ENCODE measurements at regions not wholly inside any gene's neighbourhood (a gene's known extent, or its start where the extent isn't known, plus 50 kb on each side); places are given as distances from the start of the nearest gene placed in this dataset.

DNA sequence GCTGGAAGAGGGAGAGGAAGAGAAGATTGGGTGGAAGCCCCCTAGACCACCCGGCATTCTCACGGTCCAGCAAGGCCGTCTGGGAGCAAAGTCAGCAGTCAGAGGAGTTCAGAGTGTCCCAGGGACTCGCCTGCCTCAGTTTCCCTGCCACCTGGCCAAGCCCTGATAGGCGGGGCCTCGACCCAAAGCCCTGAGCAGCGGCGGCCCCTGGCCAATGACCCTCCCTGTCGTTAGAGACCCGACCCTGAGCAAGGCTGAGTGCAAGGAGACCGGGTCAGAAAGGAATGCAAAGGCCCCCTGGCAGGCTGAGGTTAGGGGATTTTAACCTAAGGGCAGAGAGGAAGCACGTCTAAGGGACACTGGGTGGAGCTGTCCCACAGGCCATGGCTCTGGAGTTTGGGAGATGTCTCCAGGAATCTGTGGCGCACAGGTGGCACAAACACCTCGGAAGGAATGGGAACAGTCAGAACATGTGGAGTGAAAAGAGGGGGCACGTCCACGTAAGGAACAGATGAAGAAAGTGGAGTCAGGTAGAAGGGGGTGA lies 196.8 kb upstream of the PDE1C start:
- Mint-ChIP-seq H3K27me3 (no peaks in the 10 kb centered on the region), H3K9me3 (no peaks in the 10 kb centered on the region), H3K36me3 (ENCODE audit: low read depth) (no peaks in the 10 kb centered on the region), H3K27ac (no peak overlapping the region), H3K4me3 (no peak overlapping the region), H3K4me1 (ENCODE audit: low read depth) (no peaks in the 10 kb centered on the region)
- H3K4me1 ChIP-seq (ENCODE audit: insufficient read depth, low read length), result no peaks in the 10 kb centered on the region
- H3K9me3 ChIP-seq (ENCODE audit: control insufficient read depth in 1 of 2, insufficient read depth in 1 of 2, low read length in 2 of 2), result peaks cover 0 to 4% of the 10 kb centered on the region in 2 experiments
- H3K27ac ChIP-seq (ENCODE audit: low read depth in 1 of 2, low read length in 2 of 2), result no peak overlapping the region
- CTCF ChIA-PET, result no interaction called here
- POLR2A ChIA-PET, result no interaction called here
- TF ChIP-seq, protein P1, sequence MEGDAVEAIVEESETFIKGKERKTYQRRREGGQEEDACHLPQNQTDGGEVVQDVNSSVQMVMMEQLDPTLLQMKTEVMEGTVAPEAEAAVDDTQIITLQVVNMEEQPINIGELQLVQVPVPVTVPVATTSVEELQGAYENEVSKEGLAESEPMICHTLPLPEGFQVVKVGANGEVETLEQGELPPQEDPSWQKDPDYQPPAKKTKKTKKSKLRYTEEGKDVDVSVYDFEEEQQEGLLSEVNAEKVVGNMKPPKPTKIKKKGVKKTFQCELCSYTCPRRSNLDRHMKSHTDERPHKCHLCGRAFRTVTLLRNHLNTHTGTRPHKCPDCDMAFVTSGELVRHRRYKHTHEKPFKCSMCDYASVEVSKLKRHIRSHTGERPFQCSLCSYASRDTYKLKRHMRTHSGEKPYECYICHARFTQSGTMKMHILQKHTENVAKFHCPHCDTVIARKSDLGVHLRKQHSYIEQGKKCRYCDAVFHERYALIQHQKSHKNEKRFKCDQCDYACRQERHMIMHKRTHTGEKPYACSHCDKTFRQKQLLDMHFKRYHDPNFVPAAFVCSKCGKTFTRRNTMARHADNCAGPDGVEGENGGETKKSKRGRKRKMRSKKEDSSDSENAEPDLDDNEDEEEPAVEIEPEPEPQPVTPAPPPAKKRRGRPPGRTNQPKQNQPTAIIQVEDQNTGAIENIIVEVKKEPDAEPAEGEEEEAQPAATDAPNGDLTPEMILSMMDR (IDR thresholded peaks at IDR 0.05), result no peak
- intact Hi-C loops (cut with DNase I, micrococcal nuclease), result no loop called here
- no peaks in the 10 kb centered on the region for H3K36me3 ChIP-seq (ENCODE audit: insufficient read depth, low read length)
- no peaks in the 10 kb centered on the region for H3K27me3 ChIP-seq (ENCODE audit: control insufficient read depth in 1 of 2, insufficient read depth in 2 of 2, low read length in 2 of 2)
- ATAC-seq (ENCODE audit: poor library complexity) (no peak), DNase-seq (no peak)
- no peak overlapping the region for H3K4me3 ChIP-seq (ENCODE audit: low read length)

DNA sequence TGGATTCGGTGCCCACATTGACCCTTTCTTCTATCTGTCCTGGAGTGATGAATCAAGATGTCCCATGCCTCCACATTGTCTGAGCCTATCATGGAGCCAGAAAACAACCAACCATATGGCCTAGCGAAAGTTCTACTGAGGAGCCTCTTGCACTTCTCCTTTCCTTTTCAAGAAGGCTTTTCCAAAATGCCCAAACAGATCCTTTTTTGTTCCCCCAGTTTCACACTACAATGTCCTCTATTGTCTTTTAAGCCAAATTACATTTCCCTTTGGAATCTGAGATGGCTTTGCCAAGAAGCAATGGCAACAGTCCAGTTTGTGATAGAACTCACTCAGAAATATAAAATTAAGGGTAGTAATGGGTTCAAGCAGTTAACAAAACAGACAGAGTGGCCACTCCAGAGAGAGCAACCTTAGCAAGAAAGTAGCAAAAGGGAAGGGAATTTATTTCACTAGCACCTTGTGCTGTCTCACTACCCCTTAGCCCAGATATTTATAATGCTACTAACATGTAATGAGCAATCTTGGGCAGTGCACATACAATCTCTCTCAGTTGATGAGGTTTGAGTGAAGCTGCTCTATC lies 194.6 kb upstream of the PDE1C start:
- ChIA-PET POLR2A (no interaction called here), CTCF (no interaction called here)
- H3K27ac Mint-ChIP-seq, result no peak overlapping the region
- no peak for DNase-seq
- no peaks in the 10 kb centered on the region for H3K4me1 Mint-ChIP-seq (ENCODE audit: low read depth)
- Histone ChIP-seq H3K9me3 (ENCODE audit: control insufficient read depth in 1 of 2, insufficient read depth in 1 of 2, low read length in 2 of 2) (peaks cover 0 to 4% of the 10 kb centered on the region in 2 experiments), H3K4me3 (ENCODE audit: low read length) (no peak overlapping the region), H3K27ac (ENCODE audit: low read depth in 1 of 2, low read length in 2 of 2) (no peak overlapping the region), H3K27me3 (ENCODE audit: control insufficient read depth in 1 of 2, insufficient read depth in 2 of 2, low read length in 2 of 2) (no peaks in the 10 kb centered on the region), H3K36me3 (ENCODE audit: insufficient read depth, low read length) (no peaks in the 10 kb centered on the region), H3K4me1 (ENCODE audit: insufficient read depth, low read length) (no peaks in the 10 kb centered on the region)
- no peak for ATAC-seq (ENCODE audit: poor library complexity)
- H3K27me3 Mint-ChIP-seq, result no peaks in the 10 kb centered on the region
- TF ChIP-seq, protein P1 (IDR thresholded peaks at IDR 0.05), result no peak
- no peaks in the 10 kb centered on the region for H3K36me3 Mint-ChIP-seq (ENCODE audit: low read depth)
- H3K4me3 Mint-ChIP-seq, result no peak overlapping the region
- no peaks in the 10 kb centered on the region for H3K9me3 Mint-ChIP-seq
- intact Hi-C loops (cut with DNase I, micrococcal nuclease), result no loop called here

DNA sequence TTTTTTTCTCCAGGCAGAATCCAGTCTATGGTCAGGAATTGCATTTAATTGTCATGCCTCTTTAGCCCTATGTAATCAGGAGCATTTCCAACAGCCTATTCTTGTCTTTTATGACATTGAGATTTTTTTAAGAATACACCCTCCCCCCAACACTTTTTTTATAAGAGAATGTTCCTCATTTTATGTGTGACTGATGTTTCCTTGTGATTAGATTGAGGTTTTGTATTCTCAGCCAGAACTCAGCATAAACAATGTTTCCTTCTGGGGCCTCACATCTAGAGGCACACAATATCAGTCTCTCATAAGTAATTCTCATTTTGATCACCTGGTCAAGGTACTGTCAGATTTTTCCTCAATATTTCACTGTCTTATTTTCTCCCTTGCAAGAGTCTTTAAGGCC lies 193.4 kb upstream of the PDE1C start:
- Histone ChIP-seq H3K4me3 (ENCODE audit: low read length) (no peak overlapping the region), H3K27ac (ENCODE audit: low read depth in 1 of 2, low read length in 2 of 2) (no peak overlapping the region), H3K27me3 (ENCODE audit: control insufficient read depth in 1 of 2, insufficient read depth in 2 of 2, low read length in 2 of 2) (no peaks in the 10 kb centered on the region), H3K36me3 (ENCODE audit: insufficient read depth, low read length) (no peaks in the 10 kb centered on the region), H3K9me3 (ENCODE audit: control insufficient read depth in 1 of 2, insufficient read depth in 1 of 2, low read length in 2 of 2) (peaks cover 0 to 4% of the 10 kb centered on the region in 2 experiments), H3K4me1 (ENCODE audit: insufficient read depth, low read length) (no peaks in the 10 kb centered on the region)
- intact Hi-C loops (cut with DNase I, micrococcal nuclease), result no loop called here
- TF ChIP-seq, protein P1 (IDR thresholded peaks at IDR 0.05), result no peak
- Mint-ChIP-seq H3K27ac (no peak overlapping the region), H3K4me3 (no peak overlapping the region), H3K27me3 (no peaks in the 10 kb centered on the region), H3K4me1 (ENCODE audit: low read depth) (no peaks in the 10 kb centered on the region), H3K36me3 (ENCODE audit: low read depth) (no peaks in the 10 kb centered on the region), H3K9me3 (no peaks in the 10 kb centered on the region)
- CTCF ChIA-PET, result no interaction called here
- POLR2A ChIA-PET, result no interaction called here
- DNase-seq (no peak), ATAC-seq (ENCODE audit: poor library complexity) (no peak)
